Stomach (tissue), 4 donors: ENCODE measurements at regions not wholly inside any gene's neighbourhood (a gene's known extent, or its start where the extent isn't known, plus 50 kb on each side); places are given as distances from the start of the nearest gene placed in this dataset.

Experiments used
- EP300 ChIP-seq: sonication (generic); formaldehyde crosslinking; IDR thresholded peaks from one replicate; pipeline ENCODE4 v1.6.1; 2017; ENCODE audit warnings: antibody characterized with exemption
- POLR2AphosphoS5 ChIP-seq, 3 donors: sonication (generic); formaldehyde crosslinking; IDR thresholded peaks; one replicate each; pipeline ENCODE4 v1.6.1; 2016; ENCODE audit warnings: antibody characterized with exemption in 3 of 3
- TF ChIP-seq, protein P1 (sequence below), 7 experiments: fragments of 450-650 bp in 4 of 7; fragments of 200-600 bp in 3 of 7; sonication (generic) in 3 of 7; IDR thresholded peaks; one replicate each; pipeline ENCODE4 v1.5.1; 2016 to 2019; ENCODE audit warnings: antibody characterized with exemption in 7 of 7, control low read depth in 2 of 7, mild to moderate bottlenecking in 1 of 7

GRCh38 chr3:145448436-145448835 lies 712.5 kb downstream of the PLOD2 start:
- TF ChIP-seq, protein P1, sequence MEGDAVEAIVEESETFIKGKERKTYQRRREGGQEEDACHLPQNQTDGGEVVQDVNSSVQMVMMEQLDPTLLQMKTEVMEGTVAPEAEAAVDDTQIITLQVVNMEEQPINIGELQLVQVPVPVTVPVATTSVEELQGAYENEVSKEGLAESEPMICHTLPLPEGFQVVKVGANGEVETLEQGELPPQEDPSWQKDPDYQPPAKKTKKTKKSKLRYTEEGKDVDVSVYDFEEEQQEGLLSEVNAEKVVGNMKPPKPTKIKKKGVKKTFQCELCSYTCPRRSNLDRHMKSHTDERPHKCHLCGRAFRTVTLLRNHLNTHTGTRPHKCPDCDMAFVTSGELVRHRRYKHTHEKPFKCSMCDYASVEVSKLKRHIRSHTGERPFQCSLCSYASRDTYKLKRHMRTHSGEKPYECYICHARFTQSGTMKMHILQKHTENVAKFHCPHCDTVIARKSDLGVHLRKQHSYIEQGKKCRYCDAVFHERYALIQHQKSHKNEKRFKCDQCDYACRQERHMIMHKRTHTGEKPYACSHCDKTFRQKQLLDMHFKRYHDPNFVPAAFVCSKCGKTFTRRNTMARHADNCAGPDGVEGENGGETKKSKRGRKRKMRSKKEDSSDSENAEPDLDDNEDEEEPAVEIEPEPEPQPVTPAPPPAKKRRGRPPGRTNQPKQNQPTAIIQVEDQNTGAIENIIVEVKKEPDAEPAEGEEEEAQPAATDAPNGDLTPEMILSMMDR (IDR thresholded peaks at IDR 0.05) = no peak
- TF ChIP-seq EP300 = no peak
- no peak for TF ChIP-seq POLR2AphosphoS5 (IDR thresholded peaks at IDR 0.05)
